Thymus (tissue), 11 donors: ENCODE measurements at regions not wholly inside any gene's neighbourhood (a gene's known extent, or its start where the extent isn't known, plus 50 kb on each side); places are given as distances from the start of the nearest gene placed in this dataset.

Source experiments
- DNase-seq, 9 donors: peaks; one replicate each; pipeline ENCODE4 v3.0.0-alpha.2; 2013; ENCODE audit warnings: low spot score in 9 of 9, low read depth in 6 of 9, missing footprints in 1 of 9
- H3K27ac ChIP-seq, 2 donors: one replicate each; pipeline ENCODE4 v1.5.1; 2013; ENCODE audit warnings: control low read depth in 1 of 2, low read depth in 1 of 2, low read length in 1 of 2, mild to moderate bottlenecking in 1 of 2, moderate library complexity in 1 of 2
- H3K27me3 ChIP-seq, 2 donors: one replicate each; pipeline ENCODE4 v1.5.1; 2013; ENCODE audit warnings: low read length in 1 of 2; ENCODE audit not compliant: control insufficient read depth in 2 of 2, insufficient read depth in 1 of 2
- H3K36me3 ChIP-seq, 2 donors: one replicate each; pipeline ENCODE4 v1.5.1; 2013; ENCODE audit warnings: low read length in 1 of 2, mild to moderate bottlenecking in 1 of 2, moderate library complexity in 1 of 2; ENCODE audit not compliant: control insufficient read depth in 2 of 2, insufficient read depth in 2 of 2
- H3K4me1 ChIP-seq, 2 donors: one replicate each; pipeline ENCODE4 v1.5.1; 2013; ENCODE audit warnings: low read length in 2 of 2; ENCODE audit not compliant: control insufficient read depth in 2 of 2, insufficient read depth in 2 of 2
- H3K4me3 ChIP-seq, 2 donors: one replicate each; pipeline ENCODE4 v1.5.1; 2013; ENCODE audit warnings: low read length in 2 of 2, control low read depth in 1 of 2, mild to moderate bottlenecking in 1 of 2
- H3K9me3 ChIP-seq, 2 donors: one replicate each; pipeline ENCODE4 v1.5.1; 2013; ENCODE audit warnings: low read length in 1 of 2, mild to moderate bottlenecking in 1 of 2; ENCODE audit not compliant: control insufficient read depth in 2 of 2, insufficient read depth in 1 of 2
- WGBS: extraction: QIAGEN DNeasy Blood & Tissue Kit; methylation state at CpG from one replicate; pipeline ENCODE4 v1.1.7; 2013; 5-methylcytosine and 5-hydroxymethylcytosine counted together
- donor health status: healthy.

DNA sequence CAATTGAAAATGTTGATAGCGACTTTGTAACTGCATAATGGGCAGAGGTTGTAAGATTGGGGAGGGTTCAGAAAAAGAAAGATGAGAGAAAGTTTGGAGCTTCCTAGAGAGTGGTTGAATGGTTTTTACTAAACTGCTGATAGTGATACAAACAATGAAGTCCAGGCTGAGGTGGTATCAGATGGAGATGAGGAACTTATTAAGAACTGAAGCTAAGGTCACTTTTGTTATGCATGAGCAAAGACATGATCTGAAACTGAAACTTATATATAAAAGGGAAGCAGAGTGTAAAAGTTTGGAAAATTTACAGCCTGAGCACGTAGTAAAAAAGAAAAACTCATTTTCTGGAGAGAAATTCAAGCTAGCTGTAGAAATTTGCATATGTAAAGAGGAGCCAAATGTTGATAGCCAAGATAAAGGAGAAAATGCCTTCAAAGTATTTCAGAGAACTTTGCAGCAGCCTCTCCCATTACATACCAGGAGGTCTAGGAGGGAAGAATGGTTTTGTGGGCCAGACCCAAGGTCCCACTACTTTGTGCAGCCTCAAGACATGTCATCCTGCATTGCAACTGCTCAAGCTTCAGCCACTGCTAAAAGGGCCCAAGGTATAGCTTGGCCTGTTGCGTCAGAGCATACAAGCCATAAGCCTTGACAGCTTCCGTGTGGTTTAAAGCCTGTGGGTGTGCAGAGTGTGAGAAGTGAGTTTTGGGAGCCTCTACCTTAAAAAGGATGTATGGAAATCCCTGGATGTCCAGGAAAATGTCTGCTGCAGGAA lies 843.9 kb downstream of the AMY1C start:
- H3K4me3 ChIP-seq = no peak overlapping the region

GRCh38 chr1:104617474-104617873 lies 867.8 kb downstream of the AMY1C start:
- Histone ChIP-seq H3K9me3 (peaks cover 0 to 7% of the 10 kb centered on the region in 2 donors), H3K27me3 (no peaks in the 10 kb centered on the region), H3K4me3 (no peak overlapping the region), H3K36me3 (no peaks in the 10 kb centered on the region), H3K4me1 (no peaks in the 10 kb centered on the region), H3K27ac (no peak overlapping the region)
- 95% methylated on average over 5 of the region's 5 CpGs for WGBS
- DNase-seq = no peak

More for the DNA sequence above, 843.9 kb downstream of the AMY1C start:
- H3K36me3 ChIP-seq = no peaks in the 10 kb centered on the region
- no peak overlapping the region for H3K27ac ChIP-seq
- 57% methylated on average over 4 of the region's 4 CpGs for WGBS
- peaks cover 0 to 4% of the 10 kb centered on the region in 2 donors for H3K9me3 ChIP-seq
- H3K4me1 ChIP-seq = no peaks in the 10 kb centered on the region
- DNase-seq = no peak
- no peaks in the 10 kb centered on the region for H3K27me3 ChIP-seq

- 95% methylated on average over 2 of the region's 2 CpGs for WGBS
- Histone ChIP-seq H3K4me1 (no peaks in the 10 kb centered on the region), H3K9me3 (peaks cover 0 to 7% of the 10 kb centered on the region in 2 donors), H3K27me3 (no peaks in the 10 kb centered on the region), H3K27ac (no peak overlapping the region), H3K4me3 (no peak overlapping the region), H3K36me3 (no peaks in the 10 kb centered on the region)
- no peak for DNase-seq
These were observed 871.5 kb downstream of the AMY1C start for GRCh38 chr1:104621221-104621620.

DNA sequence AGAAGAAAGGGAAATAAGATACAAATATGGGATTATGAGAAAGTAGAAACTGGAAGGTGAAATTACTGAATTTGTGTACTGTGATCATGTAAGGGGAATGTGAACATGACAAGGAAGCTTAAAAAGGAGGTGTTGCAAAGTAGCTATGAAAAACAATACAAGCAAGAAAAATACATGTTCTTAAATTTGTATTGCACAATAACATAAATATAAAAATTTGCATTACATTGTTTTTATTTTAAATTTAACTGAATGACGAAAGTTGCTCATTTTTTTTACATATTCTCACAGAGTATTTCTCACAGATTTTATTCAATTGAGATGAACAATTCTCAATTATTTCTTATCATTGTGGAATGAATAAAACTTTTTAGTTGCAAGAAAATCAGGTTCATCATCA lies 874.8 kb downstream of the AMY1C start:
- H3K4me1 ChIP-seq = no peaks in the 10 kb centered on the region
- WGBS = 89% methylated on average over 1 of the region's 1 CpG
- no peaks in the 10 kb centered on the region for H3K9me3 ChIP-seq
- DNase-seq = no peak
- no peaks in the 10 kb centered on the region for H3K36me3 ChIP-seq
- H3K27ac ChIP-seq = no peak overlapping the region
- H3K27me3 ChIP-seq = no peaks in the 10 kb centered on the region
- H3K4me3 ChIP-seq = no peak overlapping the region

DNA sequence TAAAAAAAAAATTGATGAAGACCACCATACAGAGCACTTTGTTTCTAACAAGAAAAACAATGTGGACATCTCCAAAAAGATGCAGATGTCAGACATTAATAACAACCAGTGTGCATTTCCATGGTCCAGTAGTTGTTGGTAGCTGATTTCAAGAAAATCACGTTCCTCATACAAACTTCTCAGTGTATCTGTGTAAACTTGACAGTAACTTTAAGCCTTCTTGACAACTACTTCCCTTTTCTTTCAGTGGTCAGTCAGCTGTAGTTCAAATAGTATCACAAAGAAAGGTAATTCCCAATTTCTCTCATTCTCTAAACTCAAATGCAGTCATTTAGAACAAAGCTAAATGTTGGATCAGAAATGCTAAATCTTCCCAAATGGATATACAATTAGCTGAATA lies 879.9 kb downstream of the AMY1C start:
- Histone ChIP-seq H3K4me1 (no peaks in the 10 kb centered on the region), H3K27me3 (no peaks in the 10 kb centered on the region), H3K9me3 (no peaks in the 10 kb centered on the region), H3K36me3 (no peaks in the 10 kb centered on the region), H3K4me3 (no peak overlapping the region), H3K27ac (no peak overlapping the region)
- WGBS = 4% methylated on average over 1 of the region's 1 CpG
- no peak for DNase-seq

- H3K27me3 ChIP-seq = no peaks in the 10 kb centered on the region
- no peaks in the 10 kb centered on the region for H3K4me1 ChIP-seq
- no peak overlapping the region for H3K4me3 ChIP-seq
- 86% methylated on average over 5 of the region's 5 CpGs for WGBS
- DNase-seq = no peak
- no peaks in the 10 kb centered on the region for H3K9me3 ChIP-seq
- H3K27ac ChIP-seq = no peak overlapping the region
- H3K36me3 ChIP-seq = no peaks in the 10 kb centered on the region
These were observed 881.0 kb downstream of the AMY1C start for GRCh38 chr1:104630567-104631149.

DNA sequence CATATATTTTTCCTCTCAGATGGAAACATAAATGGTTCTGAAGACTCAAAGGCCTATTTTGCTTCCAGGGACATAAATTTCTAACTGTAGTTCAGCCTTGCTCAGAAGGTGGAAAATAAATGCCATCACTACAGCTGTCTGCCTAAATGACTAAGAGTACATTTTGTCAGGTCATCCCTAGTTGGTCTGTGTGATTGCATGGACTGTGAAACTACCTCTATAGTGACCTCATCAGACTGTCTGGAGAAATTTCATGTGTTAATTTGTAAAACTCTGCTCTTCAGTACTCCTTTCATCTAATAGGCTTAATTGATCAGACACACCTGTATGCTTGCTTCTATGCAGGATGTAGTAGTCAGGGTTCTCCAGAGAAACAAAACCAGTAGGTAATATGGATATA lies 886.9 kb downstream of the AMY1C start:
- no peak overlapping the region for H3K27ac ChIP-seq

GRCh38 chr1:104646233-104646632 lies 896.5 kb downstream of the AMY1C start:
- Histone ChIP-seq H3K27ac (no peak overlapping the region), H3K9me3 (no peaks in the 10 kb centered on the region), H3K4me1 (no peaks in the 10 kb centered on the region), H3K27me3 (no peaks in the 10 kb centered on the region), H3K36me3 (no peaks in the 10 kb centered on the region), H3K4me3 (no peak overlapping the region)
- no peak for DNase-seq

More for the DNA sequence above, 886.9 kb downstream of the AMY1C start:
- Histone ChIP-seq H3K4me1 (no peaks in the 10 kb centered on the region), H3K27me3 (no peaks in the 10 kb centered on the region), H3K36me3 (no peaks in the 10 kb centered on the region), H3K4me3 (no peak overlapping the region), H3K9me3 (no peaks in the 10 kb centered on the region)
- DNase-seq = no peak

GRCh38 chr1:104648269-104648691 lies 898.6 kb downstream of the AMY1C start:
- Histone ChIP-seq H3K27ac (no peak overlapping the region), H3K9me3 (no peaks in the 10 kb centered on the region), H3K4me1 (no peaks in the 10 kb centered on the region), H3K4me3 (no peak overlapping the region), H3K36me3 (no peaks in the 10 kb centered on the region), H3K27me3 (no peaks in the 10 kb centered on the region)
- no peak for DNase-seq
- WGBS = 5% methylated on average over 1 of the region's 1 CpG
